RWPE2 (cell line): ENCODE measurements at regions not wholly inside any gene's neighbourhood (a gene's known extent, or its start where the extent isn't known, plus 50 kb on each side); places are given as distances from the start of the nearest gene placed in this dataset.

ENCODE experiments used
- ATAC-seq: fragments of 200-7000 bp; cut with Tn5 transposase; 3 replicates; pipeline ENCODE4 v1.9.1; 2021; ENCODE audit warnings: low read depth
- DNase-seq: peaks from one replicate; pipeline ENCODE4 v3.0.0-alpha.2; 2020; ENCODE audit warnings: low spot score
- H3K27ac ChIP-seq: fragments of 450-650 bp; 2 replicates; pipeline ENCODE4 v1.5.1; 2017; ENCODE audit warnings: mild to moderate bottlenecking; ENCODE audit not compliant: poor library complexity, severe bottlenecking
- H3K27me3 ChIP-seq: fragments of 250-450 bp; sonication (Bioruptor Pico); 2 replicates; pipeline ENCODE4 v1.5.1; 2021; ENCODE audit warnings: mild to moderate bottlenecking, moderate library complexity; ENCODE audit not compliant: insufficient read depth, poor library complexity, severe bottlenecking
- H3K36me3 ChIP-seq: fragments of 250-450 bp; sonication (Bioruptor Pico); 2 replicates; pipeline ENCODE4 v1.5.1; 2020; ENCODE audit warnings: low read depth, mild to moderate bottlenecking, moderate library complexity
- H3K4me1 ChIP-seq: fragments of 250-450 bp; sonication (Bioruptor Pico); 2 replicates; pipeline ENCODE4 v1.5.1; 2021; ENCODE audit warnings: mild to moderate bottlenecking, moderate library complexity; ENCODE audit not compliant: insufficient read depth, poor library complexity, severe bottlenecking
- H3K4me3 ChIP-seq: fragments of 250-450 bp; sonication (Bioruptor Pico); 2 replicates; pipeline ENCODE4 v1.5.1; 2021; ENCODE audit warnings: mild to moderate bottlenecking, moderate library complexity; ENCODE audit not compliant: severe bottlenecking
- H3K9me3 ChIP-seq: fragments of 250-450 bp; sonication (Bioruptor Pico); 2 replicates; pipeline ENCODE4 v1.5.1; 2021; ENCODE audit warnings: mild to moderate bottlenecking, moderate library complexity; ENCODE audit not compliant: severe bottlenecking
- CTCF ChIP-seq: fragments of 450-650 bp; IDR thresholded peaks from one replicate; pipeline ENCODE4 v1.5.1; 2017; ENCODE audit warnings: mild to moderate bottlenecking, moderate library complexity; ENCODE audit not compliant: poor library complexity, severe bottlenecking

GRCh38 chr9:120289990-120290975, 289.7 kb downstream of the CDK5RAP2 start:
- no peak for ATAC-seq
- TF ChIP-seq CTCF: no peak
- Histone ChIP-seq H3K36me3 (no peaks in the 10 kb centered on the region), H3K27me3 (no peaks in the 10 kb centered on the region), H3K27ac (no peak overlapping the region), H3K4me1 (no peaks in the 10 kb centered on the region), H3K9me3 (no peaks in the 10 kb centered on the region), H3K4me3 (no peak overlapping the region)
- no peak for DNase-seq

- TF ChIP-seq CTCF: no peak
- H3K27ac ChIP-seq: no peak overlapping the region
- no peak for ATAC-seq
- no peaks in the 10 kb centered on the region for H3K27me3 ChIP-seq
- H3K36me3 ChIP-seq: no peaks in the 10 kb centered on the region
- H3K9me3 ChIP-seq: no peaks in the 10 kb centered on the region
- no peaks in the 10 kb centered on the region for H3K4me1 ChIP-seq
- no peak for DNase-seq
- no peak overlapping the region for H3K4me3 ChIP-seq
These were observed 290.9 kb downstream of the CDK5RAP2 start for GRCh38 chr9:120289098-120289497.

- no peaks in the 10 kb centered on the region for H3K36me3 ChIP-seq
- H3K9me3 ChIP-seq: no peaks in the 10 kb centered on the region
- no peaks in the 10 kb centered on the region for H3K4me1 ChIP-seq
- H3K27ac ChIP-seq: no peak overlapping the region
- no peak for TF ChIP-seq CTCF
- H3K4me3 ChIP-seq: no peak overlapping the region
- DNase-seq (no peak), ATAC-seq (no peak)
- H3K27me3 ChIP-seq: no peaks in the 10 kb centered on the region
These were observed 293.4 kb downstream of the CDK5RAP2 start for GRCh38 chr9:120286530-120286929.

- H3K27me3 ChIP-seq: no peaks in the 10 kb centered on the region
- no peak overlapping the region for H3K27ac ChIP-seq
- H3K36me3 ChIP-seq: no peaks in the 10 kb centered on the region
- no peaks in the 10 kb centered on the region for H3K9me3 ChIP-seq
- H3K4me1 ChIP-seq: no peaks in the 10 kb centered on the region
- TF ChIP-seq CTCF: no peak
- ATAC-seq (peak; percentile 88), DNase-seq (no peak)
- H3K4me3 ChIP-seq: no peak overlapping the region
These were observed 295.1 kb downstream of the CDK5RAP2 start for GRCh38 chr9:120284821-120285220.

- no peak for ATAC-seq
- TF ChIP-seq CTCF: no peak
- DNase-seq: no peak
- Histone ChIP-seq H3K4me3 (no peak overlapping the region), H3K27me3 (no peaks in the 10 kb centered on the region), H3K36me3 (no peaks in the 10 kb centered on the region), H3K27ac (no peak overlapping the region), H3K4me1 (no peaks in the 10 kb centered on the region), H3K9me3 (no peaks in the 10 kb centered on the region)
These were observed 298.3 kb downstream of the CDK5RAP2 start for GRCh38 chr9:120281665-120282064.
